ENCODE measurements at regions not wholly inside any gene's neighbourhood (a gene's known extent, or its start where the extent isn't known, plus 50 kb on each side); places are given as distances from the start of the nearest gene placed in this dataset.

DNA sequence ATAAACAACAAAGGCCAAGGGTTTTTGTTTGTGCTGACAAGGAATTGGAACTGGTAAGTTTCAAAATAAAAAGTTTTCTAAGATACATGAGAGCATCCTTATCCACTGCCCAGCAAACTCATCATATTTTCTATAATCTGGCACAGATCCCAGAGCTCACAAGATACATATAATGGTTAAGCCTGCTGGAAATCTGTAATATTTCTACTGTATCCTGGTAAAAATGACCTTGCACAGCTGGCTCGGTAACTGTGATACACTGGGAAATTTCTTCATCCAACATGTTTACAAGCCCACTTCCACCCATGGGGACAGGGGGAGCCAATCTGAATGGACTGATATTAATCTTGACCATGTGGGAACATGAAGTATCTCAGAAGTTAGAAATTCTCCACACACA, 425.4 kb upstream of the MMADHC start:
- TF ChIP-seq FOXM1 (IDR thresholded peaks at IDR 0.05; ENCODE audit: low read depth) (no peak), YY1 (IDR thresholded peaks at IDR 0.05; ENCODE audit: low read depth) (no peak), POLR2AphosphoS5 (IDR thresholded peaks at IDR 0.05; ENCODE audit: low read depth, low read length) (no peak)
- TF ChIP-seq, protein P1, sequence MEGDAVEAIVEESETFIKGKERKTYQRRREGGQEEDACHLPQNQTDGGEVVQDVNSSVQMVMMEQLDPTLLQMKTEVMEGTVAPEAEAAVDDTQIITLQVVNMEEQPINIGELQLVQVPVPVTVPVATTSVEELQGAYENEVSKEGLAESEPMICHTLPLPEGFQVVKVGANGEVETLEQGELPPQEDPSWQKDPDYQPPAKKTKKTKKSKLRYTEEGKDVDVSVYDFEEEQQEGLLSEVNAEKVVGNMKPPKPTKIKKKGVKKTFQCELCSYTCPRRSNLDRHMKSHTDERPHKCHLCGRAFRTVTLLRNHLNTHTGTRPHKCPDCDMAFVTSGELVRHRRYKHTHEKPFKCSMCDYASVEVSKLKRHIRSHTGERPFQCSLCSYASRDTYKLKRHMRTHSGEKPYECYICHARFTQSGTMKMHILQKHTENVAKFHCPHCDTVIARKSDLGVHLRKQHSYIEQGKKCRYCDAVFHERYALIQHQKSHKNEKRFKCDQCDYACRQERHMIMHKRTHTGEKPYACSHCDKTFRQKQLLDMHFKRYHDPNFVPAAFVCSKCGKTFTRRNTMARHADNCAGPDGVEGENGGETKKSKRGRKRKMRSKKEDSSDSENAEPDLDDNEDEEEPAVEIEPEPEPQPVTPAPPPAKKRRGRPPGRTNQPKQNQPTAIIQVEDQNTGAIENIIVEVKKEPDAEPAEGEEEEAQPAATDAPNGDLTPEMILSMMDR (IDR thresholded peaks at IDR 0.05) = no peak
- TF ChIP-seq, protein P2, sequence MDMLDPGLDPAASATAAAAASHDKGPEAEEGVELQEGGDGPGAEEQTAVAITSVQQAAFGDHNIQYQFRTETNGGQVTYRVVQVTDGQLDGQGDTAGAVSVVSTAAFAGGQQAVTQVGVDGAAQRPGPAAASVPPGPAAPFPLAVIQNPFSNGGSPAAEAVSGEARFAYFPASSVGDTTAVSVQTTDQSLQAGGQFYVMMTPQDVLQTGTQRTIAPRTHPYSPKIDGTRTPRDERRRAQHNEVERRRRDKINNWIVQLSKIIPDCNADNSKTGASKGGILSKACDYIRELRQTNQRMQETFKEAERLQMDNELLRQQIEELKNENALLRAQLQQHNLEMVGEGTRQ (IDR thresholded peaks at IDR 0.05; ENCODE audit: borderline replicate concordance, low read depth, low read length) = no peak
- TF ChIP-seq, protein P3, sequence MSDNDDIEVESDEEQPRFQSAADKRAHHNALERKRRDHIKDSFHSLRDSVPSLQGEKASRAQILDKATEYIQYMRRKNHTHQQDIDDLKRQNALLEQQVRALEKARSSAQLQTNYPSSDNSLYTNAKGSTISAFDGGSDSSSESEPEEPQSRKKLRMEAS (IDR thresholded peaks at IDR 0.05; ENCODE audit: low read depth) = no peak
